ENCODE measurements at regions not wholly inside any gene's neighbourhood (a gene's known extent, or its start where the extent isn't known, plus 50 kb on each side); places are given as distances from the start of the nearest gene placed in this dataset.

DNA sequence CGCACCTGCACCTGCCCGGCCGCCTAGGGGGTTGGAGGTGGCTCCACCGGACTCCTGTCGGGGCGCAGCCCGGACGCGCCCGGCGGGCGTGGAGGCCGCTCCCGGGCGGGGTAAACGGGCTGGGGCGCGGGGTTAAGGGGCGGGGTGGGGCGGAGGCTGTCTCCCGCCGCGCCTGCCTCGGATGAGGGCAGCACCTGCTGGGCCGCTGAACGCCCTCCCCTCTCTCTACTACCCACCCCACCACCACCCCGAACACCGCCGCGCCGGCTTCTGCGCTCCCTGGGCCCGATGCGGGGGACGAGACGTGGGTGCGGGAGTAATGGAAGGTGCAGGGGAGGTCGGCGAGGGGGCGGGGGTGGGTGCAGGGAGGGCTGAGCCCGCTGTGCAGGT is 224.8 kb upstream of the ID2 start:
- no peak for FAIRE-seq
- ATAC-seq = peak; percentile 67 to 79 (median 73)
- WGBS, 2 donors = 23 to 29% methylated on average over 31 to 41 of the region's 41 CpGs
- DNase-seq = peak in 5 of 6 donors; percentile 21 to 67 (median 47)
- peaks cover 8 to 11% (median 11%) of the 10 kb centered on the region in 3 donors for H3K4me1 ChIP-seq
- TF ChIP-seq, protein P1, sequence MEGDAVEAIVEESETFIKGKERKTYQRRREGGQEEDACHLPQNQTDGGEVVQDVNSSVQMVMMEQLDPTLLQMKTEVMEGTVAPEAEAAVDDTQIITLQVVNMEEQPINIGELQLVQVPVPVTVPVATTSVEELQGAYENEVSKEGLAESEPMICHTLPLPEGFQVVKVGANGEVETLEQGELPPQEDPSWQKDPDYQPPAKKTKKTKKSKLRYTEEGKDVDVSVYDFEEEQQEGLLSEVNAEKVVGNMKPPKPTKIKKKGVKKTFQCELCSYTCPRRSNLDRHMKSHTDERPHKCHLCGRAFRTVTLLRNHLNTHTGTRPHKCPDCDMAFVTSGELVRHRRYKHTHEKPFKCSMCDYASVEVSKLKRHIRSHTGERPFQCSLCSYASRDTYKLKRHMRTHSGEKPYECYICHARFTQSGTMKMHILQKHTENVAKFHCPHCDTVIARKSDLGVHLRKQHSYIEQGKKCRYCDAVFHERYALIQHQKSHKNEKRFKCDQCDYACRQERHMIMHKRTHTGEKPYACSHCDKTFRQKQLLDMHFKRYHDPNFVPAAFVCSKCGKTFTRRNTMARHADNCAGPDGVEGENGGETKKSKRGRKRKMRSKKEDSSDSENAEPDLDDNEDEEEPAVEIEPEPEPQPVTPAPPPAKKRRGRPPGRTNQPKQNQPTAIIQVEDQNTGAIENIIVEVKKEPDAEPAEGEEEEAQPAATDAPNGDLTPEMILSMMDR (IDR thresholded peaks at IDR 0.05) = no peak
- no peaks in the 10 kb centered on the region for H3K9me3 ChIP-seq
- intact Hi-C loops (cut with DNase I) = no loop called here
- peak overlapping the region in 3 of 4 donors; percentile 33 to 51 (median 51) for H3K27ac ChIP-seq
- no peaks in the 10 kb centered on the region for H3K27me3 ChIP-seq
- no peaks in the 10 kb centered on the region for H3K36me3 ChIP-seq
- H3K4me3 ChIP-seq = peak overlapping the region in 1 of 4 donors; percentile 20

DNA sequence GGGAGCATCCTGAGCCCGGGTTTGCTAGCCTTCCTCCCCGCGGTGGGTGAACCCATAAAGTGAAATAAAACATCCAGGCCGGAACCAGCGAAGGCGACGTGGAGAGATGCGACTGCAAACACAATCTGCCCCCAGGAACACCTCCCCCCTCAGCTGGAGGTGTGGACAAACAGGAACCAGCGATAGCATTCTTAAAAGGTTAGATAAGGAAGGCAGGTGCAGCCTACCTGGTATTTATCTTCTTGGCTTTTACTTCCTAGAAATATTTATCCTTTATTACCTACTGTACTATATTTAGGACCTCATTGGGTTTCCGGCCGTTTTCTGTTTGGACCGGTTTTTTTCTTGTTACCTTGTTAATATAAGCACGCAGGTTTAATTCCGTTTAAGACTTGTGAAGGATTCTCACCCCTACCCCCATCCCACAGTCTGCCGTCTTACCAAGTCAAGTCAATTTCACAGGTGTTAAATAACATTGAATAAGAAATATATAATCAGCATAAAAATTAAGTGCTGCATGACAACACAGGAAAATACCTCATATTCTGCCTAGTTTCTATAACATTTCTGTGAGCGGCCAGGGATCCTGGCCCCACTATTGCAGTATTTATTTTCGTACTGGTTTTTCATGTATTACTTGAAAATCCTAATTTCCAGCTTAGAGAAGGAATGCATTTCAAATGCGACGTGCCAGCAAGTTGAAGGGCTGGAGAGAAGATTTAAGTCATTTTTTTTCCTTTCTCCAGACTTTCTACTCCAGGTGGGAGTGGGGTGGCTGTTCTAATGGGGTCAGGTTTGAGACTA is 224.0 kb upstream of the ID2 start:
- ATAC-seq = peak; percentile 76 to 86 (median 82)
- 16% methylated on average over 19 of the region's 19 CpGs for WGBS, 2 donors
- TF ChIP-seq, protein P1 (IDR thresholded peaks at IDR 0.05) = no peak
- intact Hi-C loops (cut with DNase I) = no loop called here
- Histone ChIP-seq H3K4me3 (peak overlapping the region in 2 of 4 donors; percentile 5 to 20), H3K36me3 (no peaks in the 10 kb centered on the region), H3K27me3 (no peaks in the 10 kb centered on the region), H3K4me1 (peaks cover 8 to 11% (median 11%) of the 10 kb centered on the region in 3 donors), H3K9me3 (no peaks in the 10 kb centered on the region), H3K27ac (peak overlapping the region in 2 of 4 donors; percentile 51)
- DNase-seq = peak in 4 of 6 donors; percentile 38 to 61 (median 54)
- FAIRE-seq = no peak

DNA sequence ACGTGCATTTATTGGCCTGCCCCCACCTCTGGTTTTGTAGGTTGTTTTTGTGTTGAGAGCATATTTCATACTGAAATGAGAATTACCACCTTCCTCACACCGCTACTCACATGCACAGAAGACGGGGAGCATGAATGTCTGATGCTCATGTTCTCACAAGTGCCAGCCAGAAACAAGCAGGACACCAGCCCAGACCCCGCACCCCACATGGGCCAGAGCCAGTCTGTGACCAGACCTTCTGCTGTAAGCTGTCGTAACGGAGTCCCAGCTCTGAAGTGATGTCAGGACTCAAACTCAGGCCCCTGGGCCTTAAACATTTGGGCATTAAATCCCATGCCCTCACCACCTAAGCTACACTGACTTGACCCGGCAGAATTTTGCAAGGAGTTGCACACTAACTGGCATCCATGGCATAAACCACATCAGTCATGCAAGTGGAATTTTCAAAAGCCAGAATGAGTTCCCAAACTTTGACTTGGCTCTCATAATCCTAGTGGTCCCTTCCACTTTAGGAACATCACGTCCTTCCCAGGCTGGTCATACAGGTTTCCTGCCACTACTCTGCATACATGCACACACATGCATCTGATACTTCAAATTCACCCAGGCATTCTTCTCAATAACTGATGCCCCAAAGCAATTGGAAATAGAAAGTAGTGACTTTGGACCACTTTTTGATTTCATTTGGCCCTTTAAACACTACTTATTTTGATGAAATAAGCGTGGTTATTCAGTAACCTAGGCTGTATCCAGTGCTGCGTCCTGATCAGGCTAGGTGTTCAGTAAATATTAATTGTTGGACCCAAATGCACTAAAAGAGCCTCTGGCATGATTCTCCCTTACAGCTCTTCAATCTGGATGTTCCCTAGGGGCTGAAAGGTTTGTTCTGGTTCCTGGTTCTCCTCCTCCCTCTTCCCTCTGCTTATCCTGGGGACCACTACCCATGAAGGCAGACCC is 223.1 kb upstream of the ID2 start:
- ATAC-seq = no peak
- FAIRE-seq = no peak
- Histone ChIP-seq H3K9me3 (no peaks in the 10 kb centered on the region), H3K4me3 (no peak overlapping the region), H3K36me3 (no peaks in the 10 kb centered on the region), H3K27ac (peak overlapping the region in 2 of 4 donors; percentile 10 to 51), H3K27me3 (no peaks in the 10 kb centered on the region), H3K4me1 (peaks cover 8 to 11% (median 11%) of the 10 kb centered on the region in 3 donors)
- 82 to 83% methylated on average over 10 of the region's 10 CpGs for WGBS, 2 donors
- TF ChIP-seq, protein P1 (IDR thresholded peaks at IDR 0.05) = no peak
- intact Hi-C loops (cut with DNase I) = no loop called here
- DNase-seq = no peak

DNA sequence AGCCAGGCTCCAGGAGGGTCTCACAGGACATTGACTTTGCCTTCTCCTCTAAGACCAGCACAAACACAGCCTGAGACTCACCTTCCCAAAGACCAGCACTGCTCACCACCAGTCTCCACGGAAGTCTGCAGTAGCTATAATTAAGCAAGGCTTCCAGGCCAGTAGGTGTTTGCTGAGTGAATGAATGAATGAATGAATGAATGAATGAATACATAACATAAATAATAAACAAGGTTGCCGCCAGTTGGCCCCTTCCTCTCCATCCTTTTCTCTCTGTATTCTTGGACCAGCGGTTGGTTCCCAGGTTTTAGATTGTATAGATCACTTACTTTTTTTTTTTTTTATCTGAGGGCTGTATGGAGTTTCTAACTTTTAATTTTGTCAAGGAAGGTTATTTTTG is 222.4 kb upstream of the ID2 start:
- WGBS, 2 donors = 93 to 100% methylated on average over 3 of the region's 3 CpGs
- H3K36me3 ChIP-seq = no peaks in the 10 kb centered on the region
- H3K27ac ChIP-seq = no peak overlapping the region
- DNase-seq = no peak
- H3K27me3 ChIP-seq = no peaks in the 10 kb centered on the region
- TF ChIP-seq, protein P1 (IDR thresholded peaks at IDR 0.05) = no peak
- H3K4me1 ChIP-seq = peaks cover 8 to 11% (median 11%) of the 10 kb centered on the region in 3 donors
- H3K9me3 ChIP-seq = no peaks in the 10 kb centered on the region
- H3K4me3 ChIP-seq = no peak overlapping the region
- no peak for FAIRE-seq
- no peak for ATAC-seq
- intact Hi-C loops (cut with DNase I) = no loop called here
